ENCODE measurements at regions not wholly inside any gene's neighbourhood (a gene's known extent, or its start where the extent isn't known, plus 50 kb on each side); places are given as distances from the start of the nearest gene placed in this dataset.

DNA sequence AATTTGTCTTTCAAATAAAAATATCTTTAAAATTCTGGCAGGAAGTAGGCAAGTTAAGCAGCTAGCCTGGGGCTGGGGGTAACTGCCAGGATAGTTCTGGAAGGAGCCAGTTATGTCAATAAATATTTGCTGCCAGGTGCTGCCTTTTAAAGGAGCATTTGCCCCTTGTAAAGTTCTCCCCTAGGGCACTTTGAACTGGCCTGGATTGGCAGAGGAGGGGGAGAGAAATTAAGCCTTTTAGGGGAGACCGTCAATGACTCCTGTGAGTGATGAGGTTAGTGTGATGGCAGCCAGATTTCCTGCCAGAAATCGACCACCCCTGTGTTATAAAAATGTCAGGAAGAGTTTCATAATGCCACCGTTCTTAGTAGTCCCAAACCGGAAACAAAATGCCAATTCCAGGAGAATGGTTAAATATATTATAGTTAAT is 89.8 kb upstream of the ELL2 start:
- no peak for TF ChIP-seq ZNF24 (tag by site-specific recombination; IDR thresholded peaks at IDR 0.05)
- TF ChIP-seq CTCF (tag by site-specific recombination; IDR thresholded peaks at IDR 0.05), result no peak
- TF ChIP-seq ZFHX2 (tag by site-specific recombination; conservative IDR thresholded peaks at IDR 0.05), result no peak
- no peak for TF ChIP-seq ZNF776 (tag by site-specific recombination; IDR thresholded peaks at IDR 0.05; ENCODE audit: borderline replicate concordance)
- TF ChIP-seq ZNF184 (tag by site-specific recombination; IDR thresholded peaks at IDR 0.05), result no peak
